ENCODE measurements at regions not wholly inside any gene's neighbourhood (a gene's known extent, or its start where the extent isn't known, plus 50 kb on each side); places are given as distances from the start of the nearest gene placed in this dataset.

DNA sequence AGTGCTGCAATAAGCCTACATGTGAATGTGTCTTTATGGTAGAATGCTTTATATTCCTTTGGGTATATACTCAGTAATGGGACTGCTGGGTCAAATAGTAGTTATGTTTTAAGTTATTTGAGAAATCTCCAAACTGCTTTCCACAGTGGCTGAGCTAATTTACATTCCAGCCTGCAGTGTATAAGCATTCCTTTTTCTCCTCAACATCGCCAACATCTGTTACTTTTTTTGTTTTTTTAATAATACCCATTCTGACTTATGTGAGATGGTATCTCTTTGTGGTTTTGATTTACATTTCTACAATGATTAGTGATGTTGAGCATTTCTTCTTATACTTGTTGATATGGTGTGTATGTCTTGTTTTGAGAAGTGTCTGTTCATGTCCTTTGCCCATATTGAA lies 1186.2 kb downstream of the BCL11B start:
- Mint-ChIP-seq H3K27ac (no peak overlapping the region), H3K9me3 (peaks cover 13% of the 10 kb centered on the region)
- WGBS, 2 experiments (ENCODE audit: insufficient coverage in 1 of 2, insufficient read length in 1 of 2): 50% methylated on average over 1 of the region's 1 CpG; no CpG with 5 or more reads in 1 of the 2 experiments

DNA sequence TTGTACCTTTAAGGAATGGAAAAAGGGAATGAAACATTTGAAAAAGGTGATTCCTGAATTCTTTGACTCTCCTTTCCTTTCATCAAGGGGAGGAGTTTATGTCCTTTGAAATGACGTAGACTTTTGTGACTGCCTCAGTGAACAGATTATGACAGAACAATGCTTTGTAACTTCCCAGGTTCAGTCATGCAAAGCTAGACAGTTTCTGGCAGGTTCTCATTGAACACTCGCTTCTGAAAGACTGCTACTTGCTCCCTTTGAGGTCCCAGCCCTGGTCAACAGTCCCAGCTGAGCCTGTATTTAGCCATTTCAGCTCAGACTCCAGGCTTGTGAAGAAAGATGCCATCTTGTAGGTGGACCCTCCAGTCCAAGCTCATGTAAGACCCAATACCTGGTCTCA lies 1178.9 kb downstream of the BCL11B start:
- Mint-ChIP-seq H3K4me1 (no peaks in the 10 kb centered on the region), H3K4me3 (no peak overlapping the region), H3K9me3 (peaks cover 6% of the 10 kb centered on the region), H3K36me3 (ENCODE audit: low read depth) (no peaks in the 10 kb centered on the region), H3K27ac (no peak overlapping the region), H3K27me3 (ENCODE audit: insufficient read depth) (no peaks in the 10 kb centered on the region)
- Histone ChIP-seq H3K4me3 (ENCODE audit: low read length) (no peak overlapping the region), H3K27me3 (ENCODE audit: control insufficient read depth, insufficient read depth, low read length, poor library complexity, severe bottlenecking) (no peaks in the 10 kb centered on the region), H3K9me3 (ENCODE audit: control insufficient read depth, low read length) (no peaks in the 10 kb centered on the region), H3K27ac (ENCODE audit: low read depth, low read length) (no peak overlapping the region), H3K36me3 (ENCODE audit: control insufficient read depth, insufficient read depth, low read length) (no peaks in the 10 kb centered on the region), H3K4me1 (ENCODE audit: control insufficient read depth, insufficient read depth, low read length) (no peaks in the 10 kb centered on the region), H3K9ac (ENCODE audit: extremely low read depth, low read length, poor library complexity, severe bottlenecking) (no peak overlapping the region)
- no peak for DNase-seq
- TF ChIP-seq, protein P1, sequence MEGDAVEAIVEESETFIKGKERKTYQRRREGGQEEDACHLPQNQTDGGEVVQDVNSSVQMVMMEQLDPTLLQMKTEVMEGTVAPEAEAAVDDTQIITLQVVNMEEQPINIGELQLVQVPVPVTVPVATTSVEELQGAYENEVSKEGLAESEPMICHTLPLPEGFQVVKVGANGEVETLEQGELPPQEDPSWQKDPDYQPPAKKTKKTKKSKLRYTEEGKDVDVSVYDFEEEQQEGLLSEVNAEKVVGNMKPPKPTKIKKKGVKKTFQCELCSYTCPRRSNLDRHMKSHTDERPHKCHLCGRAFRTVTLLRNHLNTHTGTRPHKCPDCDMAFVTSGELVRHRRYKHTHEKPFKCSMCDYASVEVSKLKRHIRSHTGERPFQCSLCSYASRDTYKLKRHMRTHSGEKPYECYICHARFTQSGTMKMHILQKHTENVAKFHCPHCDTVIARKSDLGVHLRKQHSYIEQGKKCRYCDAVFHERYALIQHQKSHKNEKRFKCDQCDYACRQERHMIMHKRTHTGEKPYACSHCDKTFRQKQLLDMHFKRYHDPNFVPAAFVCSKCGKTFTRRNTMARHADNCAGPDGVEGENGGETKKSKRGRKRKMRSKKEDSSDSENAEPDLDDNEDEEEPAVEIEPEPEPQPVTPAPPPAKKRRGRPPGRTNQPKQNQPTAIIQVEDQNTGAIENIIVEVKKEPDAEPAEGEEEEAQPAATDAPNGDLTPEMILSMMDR (conservative IDR thresholded peaks at IDR 0.05): no peak
- WGBS, 2 experiments (ENCODE audit: insufficient coverage in 1 of 2, insufficient read length in 1 of 2): 87 to 94% methylated on average over 2 of the region's 2 CpGs

More for the DNA sequence above, 1186.2 kb downstream of the BCL11B start:
- DNase-seq: no peak
- Mint-ChIP-seq H3K4me1 (peaks cover 1% of the 10 kb centered on the region), H3K27me3 (ENCODE audit: insufficient read depth) (no peaks in the 10 kb centered on the region), H3K4me3 (no peak overlapping the region), H3K36me3 (ENCODE audit: low read depth) (no peaks in the 10 kb centered on the region)
- no peak overlapping the region for H3K4me3 ChIP-seq (ENCODE audit: low read length)
- TF ChIP-seq, protein P1 (conservative IDR thresholded peaks at IDR 0.05): no peak
- no peaks in the 10 kb centered on the region for H3K36me3 ChIP-seq (ENCODE audit: control insufficient read depth, insufficient read depth, low read length)
- H3K4me1 ChIP-seq (ENCODE audit: control insufficient read depth, insufficient read depth, low read length): no peaks in the 10 kb centered on the region
- no peak overlapping the region for H3K27ac ChIP-seq (ENCODE audit: low read depth, low read length)
- H3K27me3 ChIP-seq (ENCODE audit: control insufficient read depth, insufficient read depth, low read length, poor library complexity, severe bottlenecking): no peaks in the 10 kb centered on the region
- H3K9ac ChIP-seq (ENCODE audit: extremely low read depth, low read length, poor library complexity, severe bottlenecking): no peak overlapping the region
- H3K9me3 ChIP-seq (ENCODE audit: control insufficient read depth, low read length): no peaks in the 10 kb centered on the region

DNA sequence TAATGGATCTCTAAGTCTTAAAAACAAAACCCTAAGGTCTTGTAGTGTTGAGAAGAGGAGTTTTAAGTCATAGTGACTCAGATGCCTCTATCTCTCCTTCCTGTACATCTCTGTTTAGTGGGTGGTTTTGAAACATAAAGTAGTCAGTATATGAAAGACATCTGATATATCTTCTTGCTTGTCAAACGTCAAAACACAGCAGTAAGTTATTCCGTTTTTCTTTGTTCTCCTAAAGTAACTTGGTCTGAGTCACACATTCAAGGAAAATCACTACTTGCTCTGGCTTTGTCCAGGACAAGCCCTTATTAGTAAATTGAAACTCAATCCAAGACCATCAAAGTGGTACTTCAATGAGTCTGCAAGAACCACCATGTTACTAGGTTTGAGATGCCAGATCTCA lies 1172.5 kb downstream of the BCL11B start:
- H3K27me3 Mint-ChIP-seq (ENCODE audit: insufficient read depth): no peaks in the 10 kb centered on the region
- H3K36me3 Mint-ChIP-seq (ENCODE audit: low read depth): no peaks in the 10 kb centered on the region
- no peak overlapping the region for H3K27ac Mint-ChIP-seq
- WGBS, 2 experiments (ENCODE audit: insufficient coverage in 1 of 2, insufficient read length in 1 of 2): 88 to 91% methylated on average over 2 of the region's 2 CpGs
- DNase-seq: no peak
- no peak overlapping the region for H3K4me3 Mint-ChIP-seq
- Histone ChIP-seq H3K27ac (ENCODE audit: low read depth, low read length) (no peak overlapping the region), H3K4me1 (ENCODE audit: control insufficient read depth, insufficient read depth, low read length) (no peaks in the 10 kb centered on the region), H3K36me3 (ENCODE audit: control insufficient read depth, insufficient read depth, low read length) (no peaks in the 10 kb centered on the region), H3K4me3 (ENCODE audit: low read length) (no peak overlapping the region), H3K9ac (ENCODE audit: extremely low read depth, low read length, poor library complexity, severe bottlenecking) (no peak overlapping the region), H3K27me3 (ENCODE audit: control insufficient read depth, insufficient read depth, low read length, poor library complexity, severe bottlenecking) (no peaks in the 10 kb centered on the region), H3K9me3 (ENCODE audit: control insufficient read depth, low read length) (no peaks in the 10 kb centered on the region)
- TF ChIP-seq, protein P1 (conservative IDR thresholded peaks at IDR 0.05): no peak
- no peaks in the 10 kb centered on the region for H3K9me3 Mint-ChIP-seq
- H3K4me1 Mint-ChIP-seq: no peaks in the 10 kb centered on the region

Data from endodermal cell (in vitro differentiated cells).